H1 (cell line): ENCODE measurements at regions not wholly inside any gene's neighbourhood (a gene's known extent, or its start where the extent isn't known, plus 50 kb on each side); places are given as distances from the start of the nearest gene placed in this dataset.

Source experiments
- CHD1 ChIP-seq: IDR thresholded peaks from 2 replicates; pipeline ENCODE4 v1.6.1; 2012; ENCODE audit warnings: low read depth, low read length, improper control_type of control experiment
- CTCF ChIP-seq, 3 experiments: IDR thresholded peaks; 1 replicate in 2 of 3; 2 replicates in 1 of 3; pipeline versions ENCODE4 v1.5.1 to v1.6.1; 2011; ENCODE audit warnings: low read length in 3 of 3, mild to moderate bottlenecking in 3 of 3, inconsistent platforms in 2 of 3, low read depth in 1 of 3, moderate library complexity in 1 of 3; ENCODE audit not compliant: insufficient read depth in 1 of 3; ENCODE audit errors: control extremely low read depth in 1 of 3
- EZH2 ChIP-seq: fragments of 200-600 bp; sonication (generic); IDR thresholded peaks from 2 replicates; pipeline ENCODE4 v1.7.1; 2012; ENCODE audit warnings: low read depth, mild to moderate bottlenecking, moderate library complexity, low read length, inconsistent platforms; ENCODE audit not compliant: severe bottlenecking

- TF ChIP-seq CTCF (IDR thresholded peaks at IDR 0.05; ENCODE audit: control extremely low read depth in 1 of 3, insufficient read depth in 1 of 3, low read depth in 1 of 3, low read length in 3 of 3), result no peak
- no peak for TF ChIP-seq EZH2
- TF ChIP-seq CHD1, result no peak
Observed at GRCh38 chr16:51286272-51286671, 135.2 kb upstream of the SALL1 start.
